GM12878 (cell line): ENCODE measurements at regions not wholly inside any gene's neighbourhood (a gene's known extent, or its start where the extent isn't known, plus 50 kb on each side); places are given as distances from the start of the nearest gene placed in this dataset.

Experiments used
- ATAC-seq: fragments of 200-7000 bp; cut with Tn5 transposase; 3 replicates; pipeline ENCODE4 v1.9.1; 2020; ENCODE audit warnings: mild to moderate bottlenecking, moderate library complexity
- BruUV-seq: library from RNA; stranded (reverse); fragments of 400-500 nt; replicated peaks from 2 replicates; lab custom pipeline; 2021; lab: Mats Ljungman, UMichigan
- CTCF ChIA-PET: fragments of 300-600 bp; sonication (Branson Sonifier 250); formaldehyde crosslinking; extraction: SDS; loops from one replicate; lab custom pipeline; 2021; ENCODE audit warnings: inconsistent platforms; lab: Yijun Ruan, JAX
- POLR2A ChIA-PET: fragments of 350-600 bp; formaldehyde crosslinking; extraction: SDS; loops from one replicate; lab custom pipeline; 2021; ENCODE audit warnings: inconsistent platforms; lab: Charles Lee
- RAD21 ChIA-PET: fragments of 300-600 bp; sonication (Branson Sonifier 250); formaldehyde crosslinking; loops from one replicate; lab custom pipeline; 2023; ENCODE audit warnings: antibody characterized with exemption; ENCODE audit not compliant: unreplicated experiment; lab: Charles Lee
- SMC1A ChIA-PET: fragments of 300-600 bp; sonication (Branson Sonifier 250); formaldehyde crosslinking; loops from one replicate; lab custom pipeline; 2023; ENCODE audit not compliant: unreplicated experiment, uncharacterized antibody; lab: Charles Lee
- DNase-seq: peaks from one replicate; pipeline ENCODE4 v3.0.0-alpha.2; 2011; ENCODE audit warnings: low read depth, low spot score
- FAIRE-seq: peaks from 3 replicates; lab custom pipeline; 2011; peaks lifted over from hg19 to GRCh38; lab: Jason Lieb, UNC
- H2AFZ ChIP-seq: 2 replicates; pipeline ENCODE4 v1.6.0; 2011; ENCODE audit warnings: low read depth, low read length, control low read depth; ENCODE audit not compliant: control insufficient read depth
- H3K27ac ChIP-seq: 2 replicates; pipeline ENCODE4 v1.5.1; 2011; ENCODE audit warnings: control low read depth; ENCODE audit not compliant: control insufficient read depth, insufficient read depth
- H3K27me3 ChIP-seq, 2 experiments: replicated peaks in 1 of 2; 2 replicates each; pipeline versions ENCODE4 v1.6.0 to v1.6.1; 2011; ENCODE audit warnings: low read length in 1 of 2; ENCODE audit not compliant: control insufficient read depth in 2 of 2, insufficient read depth in 2 of 2
- H3K36me3 ChIP-seq, 2 experiments: 2 replicates each; pipeline ENCODE4 v1.5.1; 2011; ENCODE audit warnings: low read length in 1 of 2; ENCODE audit not compliant: control insufficient read depth in 2 of 2, insufficient read depth in 2 of 2
- H3K4me1 ChIP-seq: 2 replicates; pipeline ENCODE4 v1.6.1; 2011; ENCODE audit warnings: mild to moderate bottlenecking, low read length, moderate library complexity, mixed read lengths; ENCODE audit not compliant: control insufficient read depth, insufficient read depth
- H3K4me2 ChIP-seq: 2 replicates; pipeline ENCODE4 v1.6.0; 2011; ENCODE audit warnings: control low read depth; ENCODE audit not compliant: control insufficient read depth, insufficient read depth
- H3K4me3 ChIP-seq: fragments of 200-600 bp; sonication (generic); 2 replicates; pipeline ENCODE4 v1.5.1; 2016
- H3K79me2 ChIP-seq: 2 replicates; pipeline ENCODE4 v1.6.0; 2011; ENCODE audit warnings: low read length; ENCODE audit not compliant: control insufficient read depth, insufficient read depth
- H3K9ac ChIP-seq: 2 replicates; pipeline ENCODE4 v1.8.0; 2011; ENCODE audit warnings: low read length, control low read depth, mixed read lengths; ENCODE audit not compliant: control insufficient read depth, insufficient read depth
- H3K9me3 ChIP-seq: replicated peaks from 3 replicates; pipeline ENCODE4 v1.5.1; 2011; ENCODE audit warnings: mild to moderate bottlenecking, low read length; ENCODE audit not compliant: control insufficient read depth, insufficient read depth
- H4K20me1 ChIP-seq: 2 replicates; pipeline ENCODE4 v1.6.0; 2011; ENCODE audit not compliant: control insufficient read depth, insufficient read depth
- ASH2L ChIP-seq: fragments of 300-600, 200-600 bp; sonication (generic); IDR thresholded peaks from 2 replicates; pipeline ENCODE4 v1.6.1; 2017; ENCODE audit warnings: low read depth, mild to moderate bottlenecking, borderline replicate concordance
- CBX3 ChIP-seq: fragments of 200-600 bp; sonication (generic); IDR thresholded peaks from 2 replicates; pipeline ENCODE4 v1.6.1; 2016; ENCODE audit warnings: low read depth, borderline replicate concordance
- CHD2 ChIP-seq: IDR thresholded peaks from 2 replicates; pipeline ENCODE4 v1.6.1; 2011; ENCODE audit warnings: low read depth, low read length, improper control_type of control experiment, borderline replicate concordance
- EED ChIP-seq: sonication (generic); IDR thresholded peaks from 2 replicates; pipeline ENCODE4 v1.6.1; 2016; ENCODE audit warnings: antibody characterized with exemption, low read depth
- EP300 ChIP-seq, 2 experiments: fragments of 150-350 bp in 1 of 2; IDR thresholded peaks; 2 replicates each; pipeline ENCODE4 v1.6.1; 2011 to 2012; ENCODE audit warnings: low read depth in 2 of 2, low read length in 2 of 2, borderline replicate concordance in 1 of 2, improper control_type of control experiment in 1 of 2, inconsistent platforms in 1 of 2; ENCODE audit not compliant: control insufficient read depth in 1 of 2
- JUNB ChIP-seq: IDR thresholded peaks from 2 replicates; pipeline ENCODE4 v1.6.1; 2016; ENCODE audit warnings: antibody characterized with exemption, mild to moderate bottlenecking
- KAT2A ChIP-seq: conservative IDR thresholded peaks from 2 replicates; pipeline ENCODE4 v1.6.1; 2011; ENCODE audit warnings: low read depth, low read length; ENCODE audit not compliant: control insufficient read depth
- LARP7 ChIP-seq: fragments of 450-650 bp; IDR thresholded peaks from 2 replicates; pipeline ENCODE4 v1.6.1; 2017; ENCODE audit warnings: mild to moderate bottlenecking
- MEF2A ChIP-seq: IDR thresholded peaks from 2 replicates; pipeline ENCODE4 v1.6.1; 2011; ENCODE audit warnings: low read depth, mild to moderate bottlenecking, low read length, moderate library complexity; ENCODE audit not compliant: insufficient read depth
- PAX8 ChIP-seq: fragments of 450-650 bp; IDR thresholded peaks from 2 replicates; pipeline ENCODE4 v1.6.1; 2017; ENCODE audit warnings: mild to moderate bottlenecking, moderate library complexity
- POU2F2 ChIP-seq: IDR thresholded peaks from 3 replicates; pipeline ENCODE4 v1.6.1; 2011; ENCODE audit warnings: low read depth, mild to moderate bottlenecking, low read length, borderline replicate concordance
- SREBF1 ChIP-seq: IDR thresholded peaks from 2 replicates; pipeline ENCODE4 v1.6.1; 2012; ENCODE audit warnings: mild to moderate bottlenecking, low read length
- WRNIP1 ChIP-seq: IDR thresholded peaks from 2 replicates; pipeline ENCODE4 v1.6.1; 2011; ENCODE audit warnings: low read depth, low read length, improper control_type of control experiment, borderline replicate concordance
- ZBED1 ChIP-seq: IDR thresholded peaks from 2 replicates; pipeline ENCODE4 v1.6.1; 2016; ENCODE audit warnings: borderline replicate concordance
- WGBS: methylation state at CpG from one replicate; pipeline ENCODE4 v1.1.6; 2016; ENCODE audit warnings: low lambda C conversion rate; ENCODE audit not compliant: insufficient replicate concordance, insufficient coverage; ENCODE audit errors: missing lambda C conversion rate; 5-methylcytosine and 5-hydroxymethylcytosine counted together
- in situ Hi-C: fragments of 300-500 bp; cut with MboI; formaldehyde crosslinking; loops from 9 replicates; pipeline ENCODE4 v1.14.3; 2018; ENCODE audit warnings: mixed read lengths
- intact Hi-C: fragments of 100-400 bp; cut with micrococcal nuclease; formaldehyde crosslinking; loops from one replicate; pipeline ENCODE4 v1.14.2; 2022; ENCODE audit not compliant: unreplicated experiment
- TF ChIP-seq, protein P1 (sequence below): IDR thresholded peaks from 2 replicates; pipeline ENCODE4 v1.6.1; 2011; ENCODE audit warnings: mild to moderate bottlenecking, low read depth, low read length, moderate library complexity; ENCODE audit not compliant: insufficient replicate concordance
- TF ChIP-seq, protein P2 (sequence below): IDR thresholded peaks from 2 replicates; pipeline ENCODE4 v1.6.1; 2012; ENCODE audit warnings: low read length, inconsistent platforms

DNA sequence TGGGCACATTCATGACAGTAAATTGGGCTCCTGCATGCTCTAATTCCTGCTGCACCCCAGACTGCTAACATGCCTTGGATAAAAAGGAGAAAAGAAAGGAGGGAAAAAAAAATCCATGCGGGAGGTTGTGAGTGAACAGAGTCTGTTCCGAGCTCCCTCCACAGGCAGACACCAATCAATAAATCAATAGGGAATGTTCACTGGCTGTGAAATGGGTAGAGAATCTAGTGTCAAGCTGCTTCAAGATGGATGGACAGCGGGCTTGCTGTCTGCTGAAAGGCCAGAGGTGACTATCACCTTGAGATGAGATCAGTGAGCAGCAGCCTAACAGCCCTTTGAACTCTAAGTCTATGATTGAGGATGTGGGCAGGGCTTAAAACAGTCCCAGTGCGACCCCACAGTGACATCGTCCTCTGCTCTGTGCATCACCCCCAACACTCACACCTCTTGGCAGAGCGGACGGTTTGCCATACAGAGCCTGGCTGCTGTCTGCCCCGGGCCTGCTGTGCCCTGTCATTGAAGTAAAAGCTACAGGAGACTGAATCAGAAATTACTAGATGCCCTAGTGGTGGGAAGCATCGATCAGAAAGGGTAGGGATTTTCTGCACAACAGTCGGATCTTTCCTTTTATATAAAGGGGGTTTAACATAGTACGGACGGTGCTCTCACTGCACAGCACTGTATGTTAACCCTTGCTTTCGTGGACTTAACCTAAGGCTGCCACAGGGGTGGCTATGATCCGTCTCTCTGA is 247.9 kb upstream of the ONECUT1 start:
- WGBS = 38% methylated on average over 14 of the region's 14 CpGs
- in situ Hi-C loops = no loop called here

DNA sequence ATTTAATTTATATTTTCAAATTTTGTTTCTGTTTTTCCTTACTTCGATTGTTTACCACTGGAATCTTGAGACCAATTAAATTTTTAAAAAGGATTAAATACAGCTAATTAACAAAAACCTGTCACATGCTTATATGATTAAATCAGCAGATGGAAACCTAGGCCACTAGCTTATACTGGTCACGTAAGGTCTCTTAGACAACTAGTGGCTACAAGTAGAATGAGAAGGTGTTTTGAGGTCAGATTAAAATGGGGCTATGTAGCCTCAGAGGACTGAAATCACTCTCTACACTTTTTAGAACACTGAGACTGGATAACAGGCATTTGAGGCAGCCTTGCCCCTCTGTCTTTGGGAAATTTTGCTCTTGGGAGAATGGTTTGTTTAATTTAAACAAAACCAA is 246.5 kb upstream of the ONECUT1 start:
- Histone ChIP-seq H3K9ac (no peak overlapping the region), H3K27me3 (no peaks in the 10 kb centered on the region), H4K20me1 (no peaks in the 10 kb centered on the region), H3K9me3 (no peaks in the 10 kb centered on the region; the same call in 2 of the 3 replicates), H3K27ac (no peak overlapping the region), H3K4me2 (no peak overlapping the region), H3K4me1 (no peaks in the 10 kb centered on the region), H3K36me3 (no peaks in the 10 kb centered on the region), H3K79me2 (no peaks in the 10 kb centered on the region), H2AFZ (no peak overlapping the region), H3K4me3 (no peak overlapping the region)
- FAIRE-seq (no peak), ATAC-seq (no peak), DNase-seq (no peak)
- POLR2A ChIA-PET = no interaction called here
- in situ Hi-C loops (no loop called here), intact Hi-C loops (no loop called here)
- SMC1A ChIA-PET = no interaction called here
- no TSS peak for BruUV-seq
- RAD21 ChIA-PET = no interaction called here
- CTCF ChIA-PET = no interaction called here
- 2% methylated on average over 2 of the region's 2 CpGs for WGBS
- TF ChIP-seq KAT2A = no peak
- no peak for TF ChIP-seq ZBED1
- TF ChIP-seq JUNB = no peak
- TF ChIP-seq WRNIP1 = no peak
- no peak for TF ChIP-seq POU2F2
- no peak for TF ChIP-seq EP300 (IDR thresholded peaks at IDR 0.05; ENCODE audit: borderline replicate concordance in 1 of 2, control insufficient read depth in 1 of 2, low read depth in 2 of 2, low read length in 2 of 2)
- TF ChIP-seq CBX3 = no peak
- no peak for TF ChIP-seq MEF2A
- no peak for TF ChIP-seq PAX8
- no peak for TF ChIP-seq CHD2
- no peak for TF ChIP-seq SREBF1
- TF ChIP-seq, protein P1, sequence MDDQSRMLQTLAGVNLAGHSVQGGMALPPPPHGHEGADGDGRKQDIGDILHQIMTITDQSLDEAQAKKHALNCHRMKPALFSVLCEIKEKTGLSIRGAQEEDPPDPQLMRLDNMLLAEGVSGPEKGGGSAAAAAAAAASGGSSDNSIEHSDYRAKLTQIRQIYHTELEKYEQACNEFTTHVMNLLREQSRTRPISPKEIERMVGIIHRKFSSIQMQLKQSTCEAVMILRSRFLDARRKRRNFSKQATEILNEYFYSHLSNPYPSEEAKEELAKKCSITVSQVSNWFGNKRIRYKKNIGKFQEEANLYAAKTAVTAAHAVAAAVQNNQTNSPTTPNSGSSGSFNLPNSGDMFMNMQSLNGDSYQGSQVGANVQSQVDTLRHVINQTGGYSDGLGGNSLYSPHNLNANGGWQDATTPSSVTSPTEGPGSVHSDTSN = no peak
- TF ChIP-seq LARP7 = no peak
- no peak for TF ChIP-seq ASH2L

More for the DNA sequence above, 247.9 kb upstream of the ONECUT1 start:
- Histone ChIP-seq H4K20me1 (no peaks in the 10 kb centered on the region), H3K27me3 (no peaks in the 10 kb centered on the region), H3K36me3 (no peaks in the 10 kb centered on the region), H3K4me3 (no peak overlapping the region), H2AFZ (no peak overlapping the region), H3K4me2 (no peak overlapping the region), H3K4me1 (no peaks in the 10 kb centered on the region), H3K9ac (no peak overlapping the region), H3K79me2 (no peaks in the 10 kb centered on the region), H3K27ac (no peak overlapping the region), H3K9me3 (no peaks in the 10 kb centered on the region; the same call in 2 of the 3 replicates)
- no peak for DNase-seq
- ChIA-PET CTCF (no interaction called here), RAD21 (no interaction called here), POLR2A (no interaction called here), SMC1A (no interaction called here)
- TF ChIP-seq EED (no peak), ZBED1 (no peak)
- TF ChIP-seq, protein P2, sequence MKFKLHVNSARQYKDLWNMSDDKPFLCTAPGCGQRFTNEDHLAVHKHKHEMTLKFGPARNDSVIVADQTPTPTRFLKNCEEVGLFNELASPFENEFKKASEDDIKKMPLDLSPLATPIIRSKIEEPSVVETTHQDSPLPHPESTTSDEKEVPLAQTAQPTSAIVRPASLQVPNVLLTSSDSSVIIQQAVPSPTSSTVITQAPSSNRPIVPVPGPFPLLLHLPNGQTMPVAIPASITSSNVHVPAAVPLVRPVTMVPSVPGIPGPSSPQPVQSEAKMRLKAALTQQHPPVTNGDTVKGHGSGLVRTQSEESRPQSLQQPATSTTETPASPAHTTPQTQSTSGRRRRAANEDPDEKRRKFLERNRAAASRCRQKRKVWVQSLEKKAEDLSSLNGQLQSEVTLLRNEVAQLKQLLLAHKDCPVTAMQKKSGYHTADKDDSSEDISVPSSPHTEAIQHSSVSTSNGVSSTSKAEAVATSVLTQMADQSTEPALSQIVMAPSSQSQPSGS = no peak
- ATAC-seq = no peak
- FAIRE-seq = no peak
- intact Hi-C loops = no loop called here
- no TSS peak for BruUV-seq
